Mucosa of descending colon (tissue), 3 donors: ENCODE measurements at regions not wholly inside any gene's neighbourhood (a gene's known extent, or its start where the extent isn't known, plus 50 kb on each side); places are given as distances from the start of the nearest gene placed in this dataset.

ENCODE experiments used
- ATAC-seq: fragments of 200-7000 bp; cut with Tn5 transposase; one replicate; pipeline ENCODE4 v1.9.1; 2020; ENCODE audit warnings: mild to moderate bottlenecking, moderate library complexity
- DNase-seq, 3 donors: peaks; one replicate each; pipeline ENCODE4 v3.0.0-alpha.2; 2020
- H3K36me3 ChIP-seq: fragments of 200-600 bp; one replicate; pipeline ENCODE4 v1.8.0; 2021; ENCODE audit warnings: low read depth, mild to moderate bottlenecking
- H3K4me1 ChIP-seq: fragments of 200-600 bp; one replicate; pipeline ENCODE4 v1.8.0; 2021; ENCODE audit warnings: low read depth, mild to moderate bottlenecking
- H3K4me3 ChIP-seq: fragments of 200-600 bp; one replicate; pipeline ENCODE4 v1.8.0; 2021; ENCODE audit warnings: mild to moderate bottlenecking
- H3K9me3 ChIP-seq: fragments of 200-600 bp; one replicate; pipeline ENCODE4 v1.8.0; 2021; ENCODE audit warnings: mild to moderate bottlenecking
- CTCF ChIP-seq: fragments of 200-600 bp; IDR thresholded peaks from one replicate; pipeline ENCODE4 v1.8.0; 2022; ENCODE audit warnings: antibody characterized with exemption, mild to moderate bottlenecking
- intact Hi-C, 2 donors: fragments of 100-400 bp; cut with DNase I in 1 of 2; cut with micrococcal nuclease in 1 of 2; formaldehyde crosslinking; loops; one replicate each; pipeline versions ENCODE4 v1.11.0 to v1.11.1; 2022; cut with DNase I, micrococcal nuclease
- donor health status: DM: no; HTN: no; CAD: no; lungs with moderate emphysema.
- donor health status: DM: no; HTN: no; CAD: no.
- donor health status: DM: no; HTN: yes; CAD: no.

GRCh38 chr6:164066335-164066734 is 651.8 kb downstream of the QKI start:
- TF ChIP-seq CTCF = no peak
- ATAC-seq = no peak
- H3K4me1 ChIP-seq = no peaks in the 10 kb centered on the region
- H3K36me3 ChIP-seq = no peaks in the 10 kb centered on the region
- DNase-seq = no peak
- no peak overlapping the region for H3K4me3 ChIP-seq
- H3K9me3 ChIP-seq = peaks cover 38% of the 10 kb centered on the region
- intact Hi-C loops = no loop called here

- no peak for ATAC-seq
- no peak for DNase-seq
- no peak for TF ChIP-seq CTCF
- intact Hi-C loops = no loop called here
- H3K4me3 ChIP-seq = no peak overlapping the region
- no peaks in the 10 kb centered on the region for H3K4me1 ChIP-seq
- H3K36me3 ChIP-seq = no peaks in the 10 kb centered on the region
- H3K9me3 ChIP-seq = peaks cover 34% of the 10 kb centered on the region
Measured at GRCh38 chr6:164063346-164063745, 648.8 kb downstream of the QKI start.

- Histone ChIP-seq H3K9me3 (peaks cover 37% of the 10 kb centered on the region), H3K4me1 (no peaks in the 10 kb centered on the region), H3K36me3 (no peaks in the 10 kb centered on the region), H3K4me3 (no peak overlapping the region)
- TF ChIP-seq CTCF = no peak
- intact Hi-C loops = no loop called here
- no peak for ATAC-seq
- no peak for DNase-seq
Measured at GRCh38 chr6:164062872-164063271, 648.4 kb downstream of the QKI start.

- H3K36me3 ChIP-seq = no peaks in the 10 kb centered on the region
- H3K9me3 ChIP-seq = peaks cover 41% of the 10 kb centered on the region
- TF ChIP-seq CTCF = no peak
- no peak overlapping the region for H3K4me3 ChIP-seq
- no peak for ATAC-seq
- no peak for DNase-seq
- intact Hi-C loops = no loop called here
- no peaks in the 10 kb centered on the region for H3K4me1 ChIP-seq
Measured at GRCh38 chr6:164057876-164058275, 643.4 kb downstream of the QKI start.

DNA sequence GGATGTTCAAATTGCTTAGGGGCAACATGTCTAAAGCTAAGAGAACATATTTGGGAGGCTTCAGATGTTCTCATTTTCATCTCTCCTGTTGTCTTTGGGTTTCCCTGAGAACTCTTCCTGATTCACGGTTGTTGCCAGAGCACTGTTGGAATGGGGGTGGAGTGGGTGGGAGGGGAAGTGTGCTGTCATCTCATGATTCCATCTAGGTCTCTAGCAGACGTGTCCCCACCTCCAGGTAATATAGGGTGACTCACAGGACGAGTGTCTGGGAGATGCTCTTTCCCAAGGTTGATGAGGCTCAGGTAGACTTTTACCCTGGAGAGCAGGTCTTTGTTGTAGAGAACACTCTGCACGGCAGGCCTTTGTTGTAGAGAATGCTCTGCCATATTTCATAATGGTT is 636.9 kb downstream of the QKI start:
- DNase-seq = no peak
- Histone ChIP-seq H3K36me3 (no peaks in the 10 kb centered on the region), H3K4me3 (no peak overlapping the region), H3K4me1 (no peaks in the 10 kb centered on the region), H3K9me3 (peaks cover 25% of the 10 kb centered on the region)
- ATAC-seq = no peak
- no peak for TF ChIP-seq CTCF
- intact Hi-C loops = no loop called here

GRCh38 chr6:164049517-164049988 is 635.0 kb downstream of the QKI start:
- ATAC-seq (no peak), DNase-seq (no peak)
- intact Hi-C loops = no loop called here
- no peak for TF ChIP-seq CTCF
- Histone ChIP-seq H3K36me3 (no peaks in the 10 kb centered on the region), H3K9me3 (peaks cover 22% of the 10 kb centered on the region), H3K4me3 (no peak overlapping the region), H3K4me1 (no peaks in the 10 kb centered on the region)
